Activated CD4-positive, alpha-beta T cell treated with anti-CD3 and anti-CD28 coated beads, Interleukin-2, amount 50 U/mL, for 16 hours (primary cell): ENCODE measurements at regions not wholly inside any gene's neighbourhood (a gene's known extent, or its start where the extent isn't known, plus 50 kb on each side); places are given as distances from the start of the nearest gene placed in this dataset.
"Not testable (repeated sequence)": the region's sequence is repeated elsewhere in the genome, so short reads cannot be mapped to it uniquely, and the experiment has no call there.

ENCODE experiments used
- DNase-seq: peaks from one replicate; pipeline ENCODE4 v3.0.0-alpha.2; 2020

- no peak for DNase-seq
Measured at GRCh38 chr14:54261283-54261682, 135.5 kb upstream of the CDKN3 start.

- DNase-seq: not testable (repeated sequence)
Measured at GRCh38 chr14:54266616-54267015, 130.2 kb upstream of the CDKN3 start.

GRCh38 chr14:54267172-54267571 lies 129.6 kb upstream of the CDKN3 start:
- no peak for DNase-seq

- DNase-seq: no peak
Measured at GRCh38 chr14:54275997-54276725, 120.6 kb upstream of the CDKN3 start.

GRCh38 chr14:54278087-54278486 lies 118.7 kb upstream of the CDKN3 start:
- DNase-seq: no peak

GRCh38 chr14:54278665-54279295 lies 118.0 kb upstream of the CDKN3 start:
- no peak for DNase-seq

GRCh38 chr14:54282849-54283248 lies 114.0 kb upstream of the CDKN3 start:
- no peak for DNase-seq

- DNase-seq: no peak
Measured at GRCh38 chr14:54285030-54285429, 111.8 kb upstream of the CDKN3 start.

GRCh38 chr14:54291491-54292191 lies 105.2 kb upstream of the CDKN3 start:
- no peak for DNase-seq

GRCh38 chr14:54294802-54295201 lies 102.0 kb upstream of the CDKN3 start:
- DNase-seq: no peak

- DNase-seq: no peak
Measured at GRCh38 chr14:54299410-54300363, 97.1 kb upstream of the CDKN3 start.

GRCh38 chr14:54300881-54301280 lies 95.9 kb upstream of the CDKN3 start:
- DNase-seq: no peak

GRCh38 chr14:54301359-54301758 lies 95.4 kb upstream of the CDKN3 start:
- no peak for DNase-seq

- no peak for DNase-seq
Measured at GRCh38 chr14:54306806-54307205, 90.0 kb upstream of the CDKN3 start.

GRCh38 chr14:54309615-54310014 lies 87.2 kb upstream of the CDKN3 start:
- no peak for DNase-seq

GRCh38 chr14:54310151-54310850 lies 86.5 kb upstream of the CDKN3 start:
- DNase-seq: no peak

GRCh38 chr14:54310851-54311228 lies 86.0 kb upstream of the CDKN3 start:
- no peak for DNase-seq

- DNase-seq: no peak
Measured at GRCh38 chr14:54312166-54312801, 84.5 kb upstream of the CDKN3 start.

GRCh38 chr14:54314365-54315104 lies 82.3 kb upstream of the CDKN3 start:
- no peak for DNase-seq

- DNase-seq: no peak
Measured at GRCh38 chr14:54316652-54317051, 80.2 kb upstream of the CDKN3 start.

GRCh38 chr14:54317391-54317790 lies 79.4 kb upstream of the CDKN3 start:
- no peak for DNase-seq
